Breast epithelium (tissue), 3 donors: ENCODE measurements at regions not wholly inside any gene's neighbourhood (a gene's known extent, or its start where the extent isn't known, plus 50 kb on each side); places are given as distances from the start of the nearest gene placed in this dataset.

Experiments
- POLR2A ChIP-seq: fragments of 450-650 bp; IDR thresholded peaks from one replicate; pipeline ENCODE4 v1.6.1; 2016; ENCODE audit warnings: antibody characterized with exemption, mild to moderate bottlenecking, moderate library complexity
- TF ChIP-seq, protein P1 (sequence below), 3 donors: fragments of 450-650 bp; IDR thresholded peaks; one replicate each; pipeline ENCODE4 v1.5.1; 2016 to 2017; ENCODE audit warnings: antibody characterized with exemption in 3 of 3, mild to moderate bottlenecking in 3 of 3, moderate library complexity in 3 of 3

DNA sequence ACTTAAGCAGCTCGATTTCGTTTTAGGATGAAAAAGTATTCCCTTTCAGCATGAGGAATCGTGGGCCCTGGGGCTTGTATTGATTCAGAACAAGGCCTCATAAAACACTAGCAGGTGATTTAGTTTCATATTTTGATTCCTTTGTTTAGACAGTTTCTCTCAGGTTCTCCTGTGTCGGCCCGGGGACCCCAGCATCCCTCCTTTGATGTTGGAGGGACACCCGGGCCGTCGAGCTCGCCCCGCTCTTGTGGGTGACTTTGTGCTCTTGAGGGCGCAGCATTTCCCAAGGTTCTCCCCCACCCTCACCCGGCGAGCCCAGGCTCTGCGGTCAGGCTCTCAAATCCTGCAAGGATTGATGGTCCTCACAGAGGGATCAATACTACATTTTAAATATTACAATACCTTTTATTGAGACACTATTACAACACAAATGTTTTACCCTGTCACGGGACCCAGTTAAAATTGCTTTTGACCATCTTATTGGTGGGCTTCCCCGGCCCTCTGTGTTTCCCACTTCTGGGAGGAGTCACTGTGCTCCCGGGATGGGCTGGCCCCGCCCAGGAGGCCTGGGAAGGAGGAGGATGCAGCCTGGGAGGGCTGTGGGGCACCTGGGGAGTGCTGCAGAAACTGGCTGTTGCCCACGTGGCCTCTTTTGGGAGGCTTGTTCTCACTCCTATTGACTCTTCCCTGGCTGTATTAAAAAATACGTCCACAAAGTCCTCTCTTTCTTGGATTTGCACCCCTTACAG lies 222.6 kb downstream of the INSIG2 start:
- TF ChIP-seq, protein P1, sequence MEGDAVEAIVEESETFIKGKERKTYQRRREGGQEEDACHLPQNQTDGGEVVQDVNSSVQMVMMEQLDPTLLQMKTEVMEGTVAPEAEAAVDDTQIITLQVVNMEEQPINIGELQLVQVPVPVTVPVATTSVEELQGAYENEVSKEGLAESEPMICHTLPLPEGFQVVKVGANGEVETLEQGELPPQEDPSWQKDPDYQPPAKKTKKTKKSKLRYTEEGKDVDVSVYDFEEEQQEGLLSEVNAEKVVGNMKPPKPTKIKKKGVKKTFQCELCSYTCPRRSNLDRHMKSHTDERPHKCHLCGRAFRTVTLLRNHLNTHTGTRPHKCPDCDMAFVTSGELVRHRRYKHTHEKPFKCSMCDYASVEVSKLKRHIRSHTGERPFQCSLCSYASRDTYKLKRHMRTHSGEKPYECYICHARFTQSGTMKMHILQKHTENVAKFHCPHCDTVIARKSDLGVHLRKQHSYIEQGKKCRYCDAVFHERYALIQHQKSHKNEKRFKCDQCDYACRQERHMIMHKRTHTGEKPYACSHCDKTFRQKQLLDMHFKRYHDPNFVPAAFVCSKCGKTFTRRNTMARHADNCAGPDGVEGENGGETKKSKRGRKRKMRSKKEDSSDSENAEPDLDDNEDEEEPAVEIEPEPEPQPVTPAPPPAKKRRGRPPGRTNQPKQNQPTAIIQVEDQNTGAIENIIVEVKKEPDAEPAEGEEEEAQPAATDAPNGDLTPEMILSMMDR (IDR thresholded peaks at IDR 0.05) = no peak
- no peak for TF ChIP-seq POLR2A
